K562 (cell line): ENCODE measurements at regions not wholly inside any gene's neighbourhood (a gene's known extent, or its start where the extent isn't known, plus 50 kb on each side); places are given as distances from the start of the nearest gene placed in this dataset.
A peak's percentile ranks its signal among the peaks of the same experiment; 100 is the strongest.

Experiments
- ATF1 ChIP-seq, 2 experiments: fragments of 450-650 bp in 1 of 2; IDR thresholded peaks; 2 replicates each; pipeline ENCODE4 v1.6.1; 2016; ENCODE audit warnings: missing compliant biosample characterization in 1 of 2, missing genetic modification characterization in 1 of 2
- DEAF1 ChIP-seq: fragments of 450-650 bp; formaldehyde crosslinking; IDR thresholded peaks from 2 replicates; pipeline ENCODE4 v1.4.0; 2020; ENCODE audit warnings: mild to moderate bottlenecking, moderate library complexity
- E2F3 ChIP-seq: fragments of 250-450 bp; sonication (Bioruptor Pico); IDR thresholded peaks from 2 replicates; pipeline ENCODE4 v1.4.0; 2020; ENCODE audit warnings: mild to moderate bottlenecking
- EGR1 ChIP-seq: fragments of 450-650 bp; conservative IDR thresholded peaks from 2 replicates; pipeline ENCODE4 v1.6.1; 2017; ENCODE audit warnings: mild to moderate bottlenecking
- ILF3 ChIP-seq: fragments of 450-650 bp; IDR thresholded peaks from 2 replicates; pipeline ENCODE4 v1.6.1; 2018; ENCODE audit warnings: antibody characterized with exemption, mild to moderate bottlenecking, moderate library complexity, borderline replicate concordance
- MAFG ChIP-seq: fragments of 450-650 bp; conservative IDR thresholded peaks from 2 replicates; pipeline ENCODE4 v1.6.1; 2016; ENCODE audit warnings: missing genetic modification characterization, missing compliant biosample characterization
- MEIS2 ChIP-seq: fragments of 450-650 bp; IDR thresholded peaks from 2 replicates; pipeline ENCODE4 v1.6.1; 2014; ENCODE audit warnings: mild to moderate bottlenecking; ENCODE audit not compliant: partially characterized antibody
- NR2C1 ChIP-seq, 2 experiments: fragments of 450-650 bp; IDR thresholded peaks; 2 replicates each; pipeline ENCODE4 v1.6.1; 2017; ENCODE audit warnings: mild to moderate bottlenecking in 2 of 2, antibody characterized with exemption in 1 of 2, inconsistent platforms in 1 of 2, missing compliant biosample characterization in 1 of 2, missing genetic modification characterization in 1 of 2
- NR2C2 ChIP-seq, 2 experiments: fragments of 200-800 bp in 1 of 2; sonication (Bioruptor generic) in 1 of 2; sonication (generic) in 1 of 2; formaldehyde crosslinking in 1 of 2; IDR thresholded peaks; 2 replicates each; pipeline versions ENCODE4 v1.6.1 to v1.8.0; 2016 to 2022; ENCODE audit warnings: mild to moderate bottlenecking in 1 of 2, missing compliant biosample characterization in 1 of 2, missing genetic modification characterization in 1 of 2, missing genetic modification reagents in 1 of 2
- SMAD3 ChIP-seq: fragments of 450-650 bp; formaldehyde crosslinking; conservative IDR thresholded peaks from 2 replicates; pipeline ENCODE4 v1.4.0; 2020; ENCODE audit warnings: mild to moderate bottlenecking
- SPI1 ChIP-seq: IDR thresholded peaks from 2 replicates; pipeline ENCODE4 v1.6.1; 2011; ENCODE audit warnings: low read depth, low read length, control low read depth, borderline replicate concordance
- TOE1 ChIP-seq, 2 experiments: fragments of 450-650 bp in 1 of 2; sonication (generic) in 1 of 2; formaldehyde crosslinking in 1 of 2; IDR thresholded peaks; 2 replicates each; pipeline versions ENCODE4 v1.7.1 to v1.8.0; 2016 to 2022; ENCODE audit warnings: borderline replicate concordance in 2 of 2, mild to moderate bottlenecking in 2 of 2, antibody characterized with exemption in 1 of 2, inconsistent platforms in 1 of 2, low read depth in 1 of 2, missing genetic modification reagents in 1 of 2, moderate library complexity in 1 of 2
- WHSC1 ChIP-seq: IDR thresholded peaks from one replicate; pipeline ENCODE4 v1.6.1; 2012; ENCODE audit warnings: low read length, control low read depth, inconsistent platforms
- ZNF174 ChIP-seq: fragments of 250-450 bp; sonication (Bioruptor Pico); IDR thresholded peaks from 2 replicates; pipeline ENCODE4 v1.4.0; 2020; ENCODE audit warnings: mild to moderate bottlenecking
- ZNF24 ChIP-seq: fragments of 450-650 bp; IDR thresholded peaks from 2 replicates; pipeline ENCODE4 v1.6.1; 2016
- ZNF830 ChIP-seq: fragments of 250-450 bp; sonication (Bioruptor Pico); IDR thresholded peaks from 2 replicates; pipeline ENCODE4 v1.5.0; 2021; ENCODE audit warnings: mild to moderate bottlenecking
- TF ChIP-seq, protein P1 (sequence below): fragments of 450-650 bp; IDR thresholded peaks from 2 replicates; pipeline ENCODE4 v1.6.1; 2016; ENCODE audit warnings: mild to moderate bottlenecking
- TF ChIP-seq, protein P2 (sequence below): sonication (generic); formaldehyde crosslinking; IDR thresholded peaks from 2 replicates; pipeline ENCODE4 v1.9.0; 2022; ENCODE audit warnings: mild to moderate bottlenecking, missing genetic modification reagents
- TF ChIP-seq, protein P3 (sequence below): fragments of 200-800 bp; sonication (Bioruptor generic); IDR thresholded peaks from 2 replicates; pipeline ENCODE4 v1.6.1; 2017; ENCODE audit warnings: missing genetic modification characterization, missing compliant biosample characterization

DNA sequence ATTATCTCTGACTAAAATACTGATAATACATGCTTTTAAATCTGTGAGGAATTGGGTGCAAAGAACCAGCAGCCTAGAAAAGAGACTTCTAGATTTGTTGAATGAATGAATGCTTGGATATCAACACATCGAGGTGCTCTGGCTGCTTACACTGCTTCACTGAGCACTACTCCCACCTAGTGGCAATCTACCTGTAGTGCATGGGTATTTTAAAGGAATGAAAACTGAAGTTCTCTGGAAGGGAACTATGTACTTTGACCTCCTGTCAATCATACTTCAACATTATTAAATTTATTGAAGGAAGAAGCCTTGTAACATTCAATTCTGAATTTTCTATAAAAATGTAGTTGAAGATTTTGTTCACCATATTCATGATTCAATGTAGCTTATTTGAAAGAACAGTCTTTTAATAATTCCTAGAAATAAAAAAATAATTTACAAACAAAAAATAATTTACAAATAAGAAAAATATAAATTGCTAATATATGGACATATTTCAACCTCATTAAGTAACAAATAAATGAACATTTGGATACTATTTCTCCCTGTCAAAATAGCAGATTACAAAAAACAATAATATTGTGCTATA, 111.2 kb upstream of the MMS22L start (continued):
- TF ChIP-seq, protein P1, sequence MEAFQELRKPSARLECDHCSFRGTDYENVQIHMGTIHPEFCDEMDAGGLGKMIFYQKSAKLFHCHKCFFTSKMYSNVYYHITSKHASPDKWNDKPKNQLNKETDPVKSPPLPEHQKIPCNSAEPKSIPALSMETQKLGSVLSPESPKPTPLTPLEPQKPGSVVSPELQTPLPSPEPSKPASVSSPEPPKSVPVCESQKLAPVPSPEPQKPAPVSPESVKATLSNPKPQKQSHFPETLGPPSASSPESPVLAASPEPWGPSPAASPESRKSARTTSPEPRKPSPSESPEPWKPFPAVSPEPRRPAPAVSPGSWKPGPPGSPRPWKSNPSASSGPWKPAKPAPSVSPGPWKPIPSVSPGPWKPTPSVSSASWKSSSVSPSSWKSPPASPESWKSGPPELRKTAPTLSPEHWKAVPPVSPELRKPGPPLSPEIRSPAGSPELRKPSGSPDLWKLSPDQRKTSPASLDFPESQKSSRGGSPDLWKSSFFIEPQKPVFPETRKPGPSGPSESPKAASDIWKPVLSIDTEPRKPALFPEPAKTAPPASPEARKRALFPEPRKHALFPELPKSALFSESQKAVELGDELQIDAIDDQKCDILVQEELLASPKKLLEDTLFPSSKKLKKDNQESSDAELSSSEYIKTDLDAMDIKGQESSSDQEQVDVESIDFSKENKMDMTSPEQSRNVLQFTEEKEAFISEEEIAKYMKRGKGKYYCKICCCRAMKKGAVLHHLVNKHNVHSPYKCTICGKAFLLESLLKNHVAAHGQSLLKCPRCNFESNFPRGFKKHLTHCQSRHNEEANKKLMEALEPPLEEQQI, result no peak
- TF ChIP-seq, protein P2, sequence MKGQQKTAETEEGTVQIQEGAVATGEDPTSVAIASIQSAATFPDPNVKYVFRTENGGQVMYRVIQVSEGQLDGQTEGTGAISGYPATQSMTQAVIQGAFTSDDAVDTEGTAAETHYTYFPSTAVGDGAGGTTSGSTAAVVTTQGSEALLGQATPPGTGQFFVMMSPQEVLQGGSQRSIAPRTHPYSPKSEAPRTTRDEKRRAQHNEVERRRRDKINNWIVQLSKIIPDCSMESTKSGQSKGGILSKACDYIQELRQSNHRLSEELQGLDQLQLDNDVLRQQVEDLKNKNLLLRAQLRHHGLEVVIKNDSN (CRISPR knock-in tag), result no peak
- TF ChIP-seq MAFG (tag) (no peak), ZNF830 (CRISPR knock-in tag) (no peak), MEIS2 (peak; percentile 28), WHSC1 (no peak), DEAF1 (CRISPR knock-in tag) (peak; percentile 88), ILF3 (no peak), E2F3 (no peak), ATF1 (CRISPR knock-in tag; IDR thresholded peaks at IDR 0.05) (no peak), ATF1 (tag; IDR thresholded peaks at IDR 0.05) (no peak), NR2C2 (CRISPR knock-in tag; IDR thresholded peaks at IDR 0.05) (no peak), NR2C2 (tag; IDR thresholded peaks at IDR 0.05) (peak; percentile 57), ZNF174 (CRISPR knock-in tag) (no peak), NR2C1 (IDR thresholded peaks at IDR 0.05) (no peak), NR2C1 (tag; IDR thresholded peaks at IDR 0.05) (peak; percentile 36; the same call in 1 of the 2 replicates), SMAD3 (CRISPR knock-in tag) (no peak), EGR1 (no peak), ZNF24 (peak; percentile 98), TOE1 (IDR thresholded peaks at IDR 0.05; ENCODE audit: borderline replicate concordance) (no peak), TOE1 (CRISPR knock-in tag; IDR thresholded peaks at IDR 0.05; ENCODE audit: borderline replicate concordance, low read depth) (no peak), SPI1 (no peak)
- TF ChIP-seq, protein P3, sequence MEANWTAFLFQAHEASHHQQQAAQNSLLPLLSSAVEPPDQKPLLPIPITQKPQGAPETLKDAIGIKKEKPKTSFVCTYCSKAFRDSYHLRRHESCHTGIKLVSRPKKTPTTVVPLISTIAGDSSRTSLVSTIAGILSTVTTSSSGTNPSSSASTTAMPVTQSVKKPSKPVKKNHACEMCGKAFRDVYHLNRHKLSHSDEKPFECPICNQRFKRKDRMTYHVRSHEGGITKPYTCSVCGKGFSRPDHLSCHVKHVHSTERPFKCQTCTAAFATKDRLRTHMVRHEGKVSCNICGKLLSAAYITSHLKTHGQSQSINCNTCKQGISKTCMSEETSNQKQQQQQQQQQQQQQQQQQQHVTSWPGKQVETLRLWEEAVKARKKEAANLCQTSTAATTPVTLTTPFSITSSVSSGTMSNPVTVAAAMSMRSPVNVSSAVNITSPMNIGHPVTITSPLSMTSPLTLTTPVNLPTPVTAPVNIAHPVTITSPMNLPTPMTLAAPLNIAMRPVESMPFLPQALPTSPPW (CRISPR knock-in tag), result no peak
